AG04450 (cell line): ENCODE measurements at regions not wholly inside any gene's neighbourhood (a gene's known extent, or its start where the extent isn't known, plus 50 kb on each side); places are given as distances from the start of the nearest gene placed in this dataset.

Experiments used
- CTCF ChIA-PET: fragments of 300-600, 350-600 bp; formaldehyde crosslinking; extraction: SDS; loops from one replicate; lab custom pipeline; 2022; ENCODE audit warnings: antibody characterized with exemption, inconsistent platforms; lab: Charles Lee
- POLR2A ChIA-PET: fragments of 350-600 bp; formaldehyde crosslinking; extraction: SDS; loops from one replicate; lab custom pipeline; 2021; ENCODE audit warnings: antibody characterized with exemption, inconsistent platforms; lab: Yijun Ruan, JAX
- DNase-seq: peaks from one replicate; pipeline ENCODE4 v3.0.0-alpha.2; 2011; ENCODE audit warnings: low read depth, low spot score
- H3K27ac ChIP-seq: one replicate; pipeline ENCODE4 v1.5.1; 2012; ENCODE audit warnings: low read depth, low read length, control low read depth
- H3K27me3 ChIP-seq: one replicate; pipeline ENCODE4 v1.6.0; 2012; ENCODE audit warnings: low read length; ENCODE audit not compliant: control insufficient read depth, insufficient read depth
- H3K4me3 ChIP-seq: 2 replicates; pipeline ENCODE4 v1.5.1; 2011; ENCODE audit warnings: mild to moderate bottlenecking, low read depth, low read length, control low read depth
- H3K9me3 ChIP-seq: 2 replicates; pipeline ENCODE4 v1.5.1; 2012; ENCODE audit warnings: low read length; ENCODE audit not compliant: control insufficient read depth, insufficient read depth
- CTCF ChIP-seq: IDR thresholded peaks from 2 replicates; pipeline ENCODE4 v1.5.1; 2011; ENCODE audit warnings: low read depth, low read length, control low read depth, inconsistent platforms

DNA sequence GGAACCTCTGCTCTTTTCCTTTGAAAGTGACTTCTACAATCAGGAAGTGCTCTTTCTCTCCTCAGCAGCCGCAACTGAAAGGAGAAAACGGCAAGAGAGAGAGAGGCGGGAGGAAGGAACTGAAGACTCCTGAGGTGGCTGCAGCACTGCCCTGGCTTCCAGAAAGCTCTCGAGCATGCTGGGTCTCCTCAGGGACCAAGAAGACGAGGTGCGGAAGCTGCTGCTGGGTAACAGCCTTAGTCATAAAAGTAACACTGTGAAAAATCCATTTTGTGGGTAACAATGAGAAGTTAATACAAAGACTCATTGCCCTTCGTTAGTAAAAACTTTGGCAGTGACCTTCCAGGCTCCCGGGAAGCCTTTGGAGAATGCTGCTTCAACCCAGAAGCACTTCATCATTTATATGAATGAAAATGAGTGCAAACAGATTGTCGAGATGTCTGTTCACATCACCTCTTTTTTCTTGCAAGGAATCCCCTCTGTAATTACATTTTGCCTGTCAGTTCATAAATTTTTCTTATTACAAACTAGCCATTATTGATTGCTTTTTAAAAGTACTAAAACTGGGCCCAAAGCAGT, 473.4 kb downstream of the SOX6 start:
- H3K27ac ChIP-seq: no peak overlapping the region
- no peaks in the 10 kb centered on the region for H3K9me3 ChIP-seq
- ChIA-PET POLR2A (no interaction called here), CTCF (no interaction called here)
- no peak for TF ChIP-seq CTCF
- H3K27me3 ChIP-seq: no peaks in the 10 kb centered on the region
- DNase-seq: no peak
- H3K4me3 ChIP-seq: no peak overlapping the region

DNA sequence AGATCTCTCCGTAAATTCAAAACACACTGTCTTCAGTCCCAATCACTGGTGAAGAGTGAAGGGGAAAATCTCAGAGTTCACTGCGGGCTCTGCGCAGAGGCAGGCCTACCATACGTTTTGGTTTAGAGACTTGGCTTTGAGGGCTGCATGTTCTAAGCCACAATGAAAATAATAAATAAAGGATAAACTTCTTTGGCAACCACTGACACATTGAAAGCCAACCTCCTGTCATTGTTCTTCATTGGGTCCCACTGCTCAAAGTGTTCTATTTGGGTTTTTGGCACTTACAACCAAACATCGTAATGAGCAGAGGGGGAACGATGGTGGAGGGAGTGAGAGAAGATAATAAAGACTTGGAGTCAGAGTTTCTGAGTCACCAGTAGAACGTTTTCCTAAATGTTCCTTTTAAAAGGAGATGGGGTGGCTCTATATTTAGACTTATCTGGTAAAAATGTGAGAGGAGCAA, 472.9 kb downstream of the SOX6 start:
- TF ChIP-seq CTCF: no peak
- Histone ChIP-seq H3K27me3 (no peaks in the 10 kb centered on the region), H3K4me3 (no peak overlapping the region), H3K27ac (no peak overlapping the region), H3K9me3 (no peaks in the 10 kb centered on the region)
- POLR2A ChIA-PET: no interaction called here
- CTCF ChIA-PET: no interaction called here
- no peak for DNase-seq

DNA sequence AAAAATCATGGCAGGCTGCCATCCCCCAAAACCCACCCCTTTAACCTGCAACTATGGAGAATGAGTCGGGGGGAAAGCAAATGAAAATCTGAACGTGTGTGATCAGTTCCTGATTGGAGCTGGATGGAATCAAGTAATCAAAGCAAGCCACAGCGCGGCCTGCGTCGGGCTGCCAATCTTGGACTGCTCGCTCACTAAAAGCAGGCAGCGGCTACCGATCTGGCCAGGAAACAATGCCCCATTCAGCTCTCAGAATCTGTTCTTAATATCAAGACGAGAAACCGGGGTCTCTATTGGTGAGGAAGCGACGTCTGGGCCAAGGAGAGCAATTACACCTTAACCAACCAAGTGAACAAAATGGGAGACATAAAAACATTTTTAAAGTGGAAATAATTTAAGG, 472.2 kb downstream of the SOX6 start:
- POLR2A ChIA-PET: no interaction called here
- no peak for DNase-seq
- no peak for TF ChIP-seq CTCF
- H3K27ac ChIP-seq: no peak overlapping the region
- H3K4me3 ChIP-seq: no peak overlapping the region
- peaks cover 3% of the 10 kb centered on the region for H3K27me3 ChIP-seq
- CTCF ChIA-PET: no interaction called here
- no peaks in the 10 kb centered on the region for H3K9me3 ChIP-seq

DNA sequence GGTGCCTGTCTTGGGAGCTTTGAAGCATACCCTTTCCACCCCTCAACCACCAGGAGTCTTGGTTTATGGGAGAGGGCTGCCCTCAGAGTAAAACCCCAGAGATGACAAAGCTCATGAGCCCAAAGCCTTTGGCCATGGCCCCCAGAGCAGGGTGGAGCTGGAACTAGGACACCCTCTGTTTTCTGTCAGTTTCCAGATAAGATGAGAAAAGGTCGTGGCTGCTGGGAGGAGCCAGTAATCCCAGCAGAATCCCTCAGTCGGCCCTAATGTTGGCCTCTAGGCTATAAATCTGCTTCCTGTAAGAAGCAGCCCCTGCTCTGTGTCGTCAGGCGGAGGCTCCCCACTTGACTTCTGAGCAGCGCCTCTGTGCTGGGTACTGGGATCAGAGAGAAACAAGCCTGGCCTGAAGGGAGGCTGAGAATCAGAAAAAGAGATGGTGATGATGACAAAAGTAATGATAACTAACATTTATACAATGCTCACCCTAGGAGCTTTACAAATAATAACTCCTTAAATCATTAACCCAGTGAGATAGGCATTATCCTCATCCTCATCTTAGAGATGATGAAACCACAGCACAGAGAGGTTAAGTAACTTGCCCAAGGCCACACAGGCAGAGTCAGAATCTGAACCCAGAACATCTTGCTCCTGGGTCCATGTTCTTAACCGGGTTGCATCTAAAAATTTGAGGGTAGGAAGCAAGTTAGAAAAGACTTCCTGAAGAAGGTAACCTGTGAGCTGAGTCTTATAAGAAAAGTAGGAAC, 471.4 kb downstream of the SOX6 start:
- CTCF ChIA-PET: interaction anchor here (1.8 kb wide), 1 partner anchor 235 kb away, joined by 6 read pairs; no protein-coding TSS in a partner anchor
- H3K4me3 ChIP-seq: no peak overlapping the region
- no peak overlapping the region for H3K27ac ChIP-seq
- DNase-seq: no peak
- H3K9me3 ChIP-seq: no peaks in the 10 kb centered on the region
- no peak for TF ChIP-seq CTCF
- POLR2A ChIA-PET: no interaction called here
- peaks cover 4% of the 10 kb centered on the region for H3K27me3 ChIP-seq

DNA sequence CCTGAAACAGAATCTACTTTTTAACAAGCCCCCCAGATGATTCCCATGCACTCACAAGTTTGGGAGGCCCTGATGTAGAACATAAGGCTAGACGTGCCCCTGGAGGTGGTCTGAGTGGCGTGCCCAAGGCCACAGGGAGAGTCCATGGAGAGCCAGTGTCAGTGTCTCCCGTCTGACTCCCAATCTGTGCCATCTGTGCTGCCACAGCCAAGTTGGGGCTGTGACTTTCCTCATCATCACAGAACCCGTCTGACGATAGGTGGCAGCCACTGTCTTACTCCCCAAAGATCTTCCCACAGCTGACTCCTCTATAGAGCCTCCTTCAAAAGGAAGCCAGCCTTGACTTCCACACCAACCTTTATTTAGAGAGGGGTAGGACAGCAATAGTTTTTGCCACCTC, 470.5 kb downstream of the SOX6 start:
- Histone ChIP-seq H3K9me3 (no peaks in the 10 kb centered on the region), H3K4me3 (no peak overlapping the region), H3K27ac (no peak overlapping the region), H3K27me3 (peaks cover 4% of the 10 kb centered on the region)
- POLR2A ChIA-PET: no interaction called here
- CTCF ChIA-PET: interaction anchor here (1.8 kb wide), 1 partner anchor 236 kb away, joined by 6 read pairs; no protein-coding TSS in a partner anchor
- DNase-seq: no peak
- no peak for TF ChIP-seq CTCF
